Gastroesophageal sphincter (tissue), 3 donors: ENCODE measurements at regions not wholly inside any gene's neighbourhood (a gene's known extent, or its start where the extent isn't known, plus 50 kb on each side); places are given as distances from the start of the nearest gene placed in this dataset.

ENCODE experiments used
- CTCF ChIP-seq, 4 experiments: fragments of 200-600 bp in 2 of 4; fragments of 450-650 bp in 2 of 4; sonication (generic) in 1 of 4; IDR thresholded peaks; one replicate each; pipeline ENCODE4 v1.5.1; 2017 to 2019; ENCODE audit warnings: antibody characterized with exemption in 4 of 4, mild to moderate bottlenecking in 2 of 4, moderate library complexity in 2 of 4
- EP300 ChIP-seq: sonication (generic); formaldehyde crosslinking; IDR thresholded peaks from one replicate; pipeline ENCODE4 v1.6.1; 2017; ENCODE audit warnings: antibody characterized with exemption, mild to moderate bottlenecking
- POLR2A ChIP-seq, 2 donors: fragments of 450-650 bp; IDR thresholded peaks; one replicate each; pipeline ENCODE4 v1.6.1; 2017; ENCODE audit warnings: antibody characterized with exemption in 2 of 2, mild to moderate bottlenecking in 2 of 2, moderate library complexity in 1 of 2
- POLR2AphosphoS5 ChIP-seq: sonication (generic); formaldehyde crosslinking; IDR thresholded peaks from one replicate; pipeline ENCODE4 v1.6.1; 2017; ENCODE audit warnings: antibody characterized with exemption

DNA sequence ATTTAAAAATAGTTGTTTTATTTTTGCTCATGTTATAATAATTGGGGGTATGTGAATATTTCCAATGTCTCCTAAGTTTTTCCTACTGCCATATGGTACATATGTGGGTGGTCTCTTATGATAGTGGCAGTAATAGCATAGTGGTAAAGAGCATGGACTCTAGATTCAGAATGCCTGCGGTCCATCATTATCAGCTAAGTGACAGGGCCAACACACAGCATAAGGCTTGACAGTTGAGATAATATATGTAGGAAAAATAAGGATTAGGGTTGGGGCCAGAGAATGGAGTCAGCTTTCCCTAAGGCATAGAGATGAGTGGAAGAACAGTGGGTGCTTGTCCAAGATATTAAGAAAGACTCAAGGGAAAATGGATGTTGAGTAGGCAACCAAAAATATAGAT is 2707.5 kb downstream of the PCDH7 start:
- TF ChIP-seq POLR2AphosphoS5 (no peak), POLR2A (IDR thresholded peaks at IDR 0.05) (no peak), CTCF (IDR thresholded peaks at IDR 0.05) (no peak), EP300 (no peak)
